ENCODE measurements at regions not wholly inside any gene's neighbourhood (a gene's known extent, or its start where the extent isn't known, plus 50 kb on each side); places are given as distances from the start of the nearest gene placed in this dataset.
"Not testable (repeated sequence)": the region's sequence is repeated elsewhere in the genome, so short reads cannot be mapped to it uniquely, and the experiment has no call there.

DNA sequence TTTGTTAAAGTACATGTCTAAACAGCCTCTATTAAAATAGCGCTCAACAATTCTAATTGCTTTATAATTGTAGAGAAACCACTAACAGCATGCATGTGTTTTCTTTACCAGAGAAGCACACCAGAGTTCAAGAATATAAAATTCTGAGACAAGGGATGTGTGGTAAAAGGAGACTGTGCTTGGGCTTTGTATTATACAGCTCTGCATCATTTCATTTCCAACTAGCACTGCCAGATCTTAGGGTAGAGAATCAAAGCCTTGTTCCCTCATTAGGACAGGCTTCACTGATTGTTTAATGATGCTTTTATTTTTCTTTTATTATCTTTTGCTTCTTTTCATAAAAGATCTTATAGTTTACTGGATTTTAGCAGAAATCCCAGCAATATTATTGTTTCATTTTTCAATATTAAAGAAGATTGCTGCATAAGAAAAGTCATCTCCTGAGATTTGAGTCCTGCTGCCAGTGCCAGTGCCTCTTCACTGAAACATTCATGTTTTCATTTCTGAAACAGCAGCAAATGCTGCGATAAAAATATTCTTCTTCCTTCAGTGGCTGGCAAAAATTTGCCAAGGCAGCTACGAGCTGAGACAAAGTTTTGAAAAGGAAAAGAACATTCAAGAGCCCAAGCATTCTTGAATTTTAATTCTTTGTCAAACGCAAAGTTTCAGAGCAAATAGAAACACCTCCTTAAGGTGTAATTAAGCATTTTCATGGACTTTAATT, 491.0 kb upstream of the PIK3R1 start (continued):
- no peak for TF ChIP-seq ZNF207 (IDR thresholded peaks at IDR 0.05; ENCODE audit: borderline replicate concordance)

DNA sequence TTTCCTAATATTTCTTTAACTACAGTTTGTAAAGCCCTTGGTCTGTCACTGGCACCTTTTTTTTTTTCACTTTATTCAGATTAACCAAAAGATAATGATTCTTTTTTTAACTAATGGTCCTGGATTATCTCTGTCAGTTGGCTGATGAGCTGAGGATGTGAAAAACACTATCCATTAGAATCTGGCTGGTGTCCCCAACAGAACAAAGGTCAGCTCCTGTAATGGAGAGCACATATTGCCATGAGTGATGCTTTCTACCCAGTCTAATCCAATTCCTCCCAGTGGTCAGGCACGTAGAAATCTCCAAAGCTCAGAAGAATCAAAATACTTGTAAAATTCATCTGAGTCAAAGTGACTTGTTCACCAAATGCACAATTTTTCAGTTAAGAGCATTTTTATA, 491.7 kb upstream of the PIK3R1 start:
- H3K79me2 ChIP-seq (ENCODE audit: control insufficient read depth, insufficient read depth, low read length), result no peaks in the 10 kb centered on the region
- H3K4me1 ChIP-seq (ENCODE audit: control insufficient read depth, insufficient read depth, low read length), result no peaks in the 10 kb centered on the region
- in situ Hi-C loops (cut with MboI), result no loop called here
- no peaks in the 10 kb centered on the region for H4K20me1 ChIP-seq (ENCODE audit: control insufficient read depth, insufficient read depth)
- no peak for TF ChIP-seq POLR2A (IDR thresholded peaks at IDR 0.05; ENCODE audit: low read depth, low read length)
- no peak for ATAC-seq
- no peaks in the 10 kb centered on the region for H3K27me3 ChIP-seq (replicated peaks in 1 of 2; ENCODE audit: control insufficient read depth in 2 of 2, insufficient read depth in 2 of 2, low read length in 1 of 2)
- no peak for DNase-seq (ENCODE audit: low read depth, low spot score)
- no TSS peak for BruUV-seq (replicated peaks)
- ChIA-PET POLR2A (no interaction called here), RAD21 (ENCODE audit: unreplicated experiment) (no interaction called here), CTCF (no interaction called here), SMC1A (ENCODE audit: uncharacterized antibody, unreplicated experiment) (no interaction called here)
- no peak overlapping the region for H3K9ac ChIP-seq (ENCODE audit: control insufficient read depth, insufficient read depth, low read length)
- no peak for FAIRE-seq
- intact Hi-C loops (cut with micrococcal nuclease; ENCODE audit: unreplicated experiment), result no loop called here
- H3K36me3 ChIP-seq (ENCODE audit: control insufficient read depth in 2 of 2, insufficient read depth in 2 of 2, low read length in 1 of 2), result no peaks in the 10 kb centered on the region
- H3K4me3 ChIP-seq, result no peak overlapping the region
- 0% methylated on average over 1 of the region's 1 CpG for WGBS (ENCODE audit: insufficient coverage, insufficient replicate concordance, low lambda C conversion rate, missing lambda C conversion rate)
- H3K9me3 ChIP-seq (replicated peaks; ENCODE audit: control insufficient read depth, insufficient read depth, low read length), result no peaks in the 10 kb centered on the region
- no peak overlapping the region for H3K27ac ChIP-seq (ENCODE audit: control insufficient read depth, insufficient read depth)
- H2AFZ ChIP-seq (ENCODE audit: control insufficient read depth, low read depth, low read length), result no peak overlapping the region
- no peak overlapping the region for H3K4me2 ChIP-seq (ENCODE audit: control insufficient read depth, insufficient read depth)

DNA sequence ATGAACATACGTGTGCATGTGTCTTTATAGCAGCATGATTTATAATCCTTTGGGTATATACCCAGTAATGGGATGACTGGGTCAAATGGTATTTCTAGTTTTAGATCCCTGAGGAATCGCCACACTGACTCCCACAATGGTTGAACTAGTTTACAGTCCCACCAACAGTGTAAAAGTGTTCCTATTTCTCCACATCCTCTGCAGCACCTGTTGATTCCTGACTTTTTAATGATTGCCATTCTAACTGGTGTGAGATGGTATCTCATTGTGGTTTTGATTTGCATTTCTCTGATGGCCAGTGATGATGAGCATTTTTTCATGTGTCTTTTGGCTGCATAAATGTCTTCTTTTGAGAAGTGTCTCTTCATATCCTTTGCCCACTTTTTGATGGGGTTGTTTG, 493.0 kb upstream of the PIK3R1 start:
- RAD21 ChIA-PET (ENCODE audit: unreplicated experiment); ATAC-seq; H2AFZ ChIP-seq (ENCODE audit: control insufficient read depth, low read depth, low read length); H3K9ac ChIP-seq (ENCODE audit: control insufficient read depth, insufficient read depth, low read length); SMC1A ChIA-PET (ENCODE audit: uncharacterized antibody, unreplicated experiment); H3K79me2 ChIP-seq (ENCODE audit: control insufficient read depth, insufficient read depth, low read length); POLR2A ChIA-PET; H3K36me3 ChIP-seq (ENCODE audit: control insufficient read depth in 2 of 2, insufficient read depth in 2 of 2, low read length in 1 of 2); H3K4me2 ChIP-seq (ENCODE audit: control insufficient read depth, insufficient read depth); H4K20me1 ChIP-seq (ENCODE audit: control insufficient read depth, insufficient read depth); DNase-seq (ENCODE audit: low read depth, low spot score); in situ Hi-C loops (cut with MboI); BruUV-seq (replicated peaks); H3K9me3 ChIP-seq (replicated peaks; ENCODE audit: control insufficient read depth, insufficient read depth, low read length); H3K27ac ChIP-seq (ENCODE audit: control insufficient read depth, insufficient read depth); H3K27me3 ChIP-seq (replicated peaks in 1 of 2; ENCODE audit: control insufficient read depth in 2 of 2, insufficient read depth in 2 of 2, low read length in 1 of 2); intact Hi-C loops (cut with micrococcal nuclease; ENCODE audit: unreplicated experiment); H3K4me3 ChIP-seq; H3K4me1 ChIP-seq (ENCODE audit: control insufficient read depth, insufficient read depth, low read length); FAIRE-seq; CTCF ChIA-PET: not testable (repeated sequence)
- 38% methylated on average over 2 of the region's 2 CpGs for WGBS (ENCODE audit: insufficient coverage, insufficient replicate concordance, low lambda C conversion rate, missing lambda C conversion rate)
